Epithelial cell of proximal tubule (primary cell): ENCODE measurements at regions not wholly inside any gene's neighbourhood (a gene's known extent, or its start where the extent isn't known, plus 50 kb on each side); places are given as distances from the start of the nearest gene placed in this dataset.
A peak's percentile ranks its signal among the peaks of the same experiment; 100 is the strongest.

Experiments
- DNase-seq: peaks from one replicate; pipeline ENCODE4 v3.0.0-alpha.2; 2011; ENCODE audit warnings: low read depth
- H3K4me3 ChIP-seq: 2 replicates; pipeline ENCODE4 v1.5.1; 2011; ENCODE audit warnings: low read depth, mild to moderate bottlenecking, low read length
- TF ChIP-seq, protein P1 (sequence below): conservative IDR thresholded peaks from 2 replicates; pipeline ENCODE4 v1.5.1; 2012; ENCODE audit warnings: low read depth, mild to moderate bottlenecking, low read length

DNA sequence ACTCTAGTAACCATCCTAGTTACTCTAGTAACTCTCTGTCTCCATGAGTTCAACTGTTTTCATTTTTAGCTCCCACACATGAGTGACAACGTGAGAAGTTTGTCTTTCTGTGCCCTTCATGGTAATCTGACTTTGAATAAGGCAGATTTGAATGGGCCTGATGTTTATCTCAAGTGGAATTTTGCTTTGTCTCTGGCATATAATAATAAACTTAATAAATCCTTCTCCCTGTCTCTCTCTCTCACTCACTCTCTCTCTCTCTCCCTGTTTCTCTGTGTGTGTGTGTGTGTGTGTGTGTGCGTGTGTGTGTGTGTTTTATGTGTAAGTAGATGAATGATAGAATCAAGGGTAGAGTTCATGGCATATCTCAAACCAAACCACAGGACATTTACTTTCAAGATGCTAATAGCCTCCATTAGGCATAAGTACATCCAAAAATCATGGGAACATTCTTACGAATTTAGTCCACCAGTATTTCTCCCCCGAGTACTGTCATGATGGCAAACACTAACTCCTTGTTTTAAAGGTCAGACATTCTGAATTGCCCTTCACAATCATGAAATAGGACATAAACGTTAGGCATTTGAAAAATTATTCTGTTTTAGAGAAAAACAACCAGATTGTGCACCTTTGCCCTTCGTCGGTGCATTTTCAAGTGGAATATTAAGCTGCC lies 193.1 kb downstream of the SPATA18 start:
- TF ChIP-seq, protein P1, sequence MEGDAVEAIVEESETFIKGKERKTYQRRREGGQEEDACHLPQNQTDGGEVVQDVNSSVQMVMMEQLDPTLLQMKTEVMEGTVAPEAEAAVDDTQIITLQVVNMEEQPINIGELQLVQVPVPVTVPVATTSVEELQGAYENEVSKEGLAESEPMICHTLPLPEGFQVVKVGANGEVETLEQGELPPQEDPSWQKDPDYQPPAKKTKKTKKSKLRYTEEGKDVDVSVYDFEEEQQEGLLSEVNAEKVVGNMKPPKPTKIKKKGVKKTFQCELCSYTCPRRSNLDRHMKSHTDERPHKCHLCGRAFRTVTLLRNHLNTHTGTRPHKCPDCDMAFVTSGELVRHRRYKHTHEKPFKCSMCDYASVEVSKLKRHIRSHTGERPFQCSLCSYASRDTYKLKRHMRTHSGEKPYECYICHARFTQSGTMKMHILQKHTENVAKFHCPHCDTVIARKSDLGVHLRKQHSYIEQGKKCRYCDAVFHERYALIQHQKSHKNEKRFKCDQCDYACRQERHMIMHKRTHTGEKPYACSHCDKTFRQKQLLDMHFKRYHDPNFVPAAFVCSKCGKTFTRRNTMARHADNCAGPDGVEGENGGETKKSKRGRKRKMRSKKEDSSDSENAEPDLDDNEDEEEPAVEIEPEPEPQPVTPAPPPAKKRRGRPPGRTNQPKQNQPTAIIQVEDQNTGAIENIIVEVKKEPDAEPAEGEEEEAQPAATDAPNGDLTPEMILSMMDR = no peak
- peak; percentile 6 for DNase-seq
- H3K4me3 ChIP-seq = no peak overlapping the region

DNA sequence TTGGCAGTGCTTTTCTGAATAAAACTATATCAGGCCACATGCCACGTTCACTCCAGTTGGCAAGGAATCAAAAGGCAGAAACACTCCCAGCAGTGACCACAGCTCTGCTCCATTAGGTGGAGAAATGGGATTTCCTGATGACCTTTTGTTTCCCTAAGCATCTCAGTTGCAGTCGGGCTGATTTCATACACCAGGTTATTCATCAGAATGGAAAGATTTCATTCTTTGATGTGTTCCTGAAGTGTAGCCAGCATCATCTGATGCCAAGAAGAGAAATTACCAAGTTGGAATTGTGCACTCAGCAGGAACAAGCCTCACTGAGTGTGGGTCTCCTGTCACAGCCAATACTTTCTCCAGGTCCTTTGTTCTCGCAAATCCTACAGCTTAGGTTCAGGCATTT lies 193.7 kb downstream of the SPATA18 start:
- peak; percentile 9 for DNase-seq
- no peak overlapping the region for H3K4me3 ChIP-seq
- TF ChIP-seq, protein P1 = no peak

DNA sequence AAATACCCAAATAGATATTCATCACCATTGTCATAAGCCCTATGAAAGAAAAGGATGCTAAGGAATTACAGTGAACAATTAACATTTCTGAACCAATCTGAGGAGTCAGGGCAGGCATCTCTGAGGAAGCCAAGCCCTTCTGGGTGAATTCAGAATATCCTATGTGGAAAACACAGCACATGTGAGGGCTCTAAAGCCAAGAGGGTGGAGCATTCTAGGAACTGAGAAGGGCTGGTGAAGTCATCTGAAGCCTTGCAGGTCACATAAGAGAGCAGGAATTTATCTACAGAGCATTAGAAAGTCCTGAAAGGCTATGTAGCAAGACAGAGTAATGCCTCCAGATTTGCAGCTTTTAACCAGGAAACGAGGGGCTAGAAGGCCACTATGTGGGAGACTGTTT lies 195.7 kb downstream of the SPATA18 start:
- DNase-seq = no peak
- no peak overlapping the region for H3K4me3 ChIP-seq
- TF ChIP-seq, protein P1 = no peak

DNA sequence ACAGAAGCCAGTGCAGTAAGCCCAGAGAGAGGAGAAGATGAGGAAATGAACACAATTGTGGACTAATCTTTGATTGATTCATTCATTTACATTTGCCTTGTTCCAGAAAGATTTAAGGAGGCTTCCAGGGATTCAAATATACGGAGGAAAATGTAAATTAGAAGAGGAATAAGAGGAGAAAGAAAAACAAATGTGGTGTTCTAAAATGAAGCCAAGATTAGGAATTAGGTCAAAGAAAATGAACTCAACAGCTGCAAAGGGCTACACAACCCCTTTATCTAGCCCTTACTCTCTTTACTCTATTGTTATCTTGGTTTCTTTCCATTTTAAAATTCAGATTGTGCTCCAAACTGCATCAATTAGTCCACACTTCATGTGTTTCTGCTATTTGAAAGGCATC lies 196.8 kb downstream of the SPATA18 start:
- DNase-seq = no peak
- no peak overlapping the region for H3K4me3 ChIP-seq
- TF ChIP-seq, protein P1 = no peak

DNA sequence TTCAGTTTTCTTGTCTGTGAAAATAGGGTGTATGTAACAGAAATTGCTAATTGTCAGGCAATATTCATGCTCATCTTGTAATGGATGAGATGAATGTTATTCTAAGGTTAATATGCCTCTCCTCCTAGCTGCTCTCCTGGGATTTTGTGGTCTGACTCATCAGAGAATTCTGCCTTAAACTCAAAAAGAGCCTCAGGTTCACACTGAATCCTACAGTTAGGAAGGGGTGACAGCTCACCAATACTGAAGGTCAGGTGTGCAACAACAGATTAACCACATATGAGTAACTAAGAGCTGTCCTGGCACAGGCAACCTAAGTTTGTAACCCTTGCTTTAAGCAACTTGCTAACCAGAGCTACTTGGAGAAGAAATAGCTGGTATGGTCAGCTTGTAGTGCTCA lies 197.7 kb downstream of the SPATA18 start:
- TF ChIP-seq, protein P1 = no peak
- DNase-seq = peak; percentile 32
- no peak overlapping the region for H3K4me3 ChIP-seq

DNA sequence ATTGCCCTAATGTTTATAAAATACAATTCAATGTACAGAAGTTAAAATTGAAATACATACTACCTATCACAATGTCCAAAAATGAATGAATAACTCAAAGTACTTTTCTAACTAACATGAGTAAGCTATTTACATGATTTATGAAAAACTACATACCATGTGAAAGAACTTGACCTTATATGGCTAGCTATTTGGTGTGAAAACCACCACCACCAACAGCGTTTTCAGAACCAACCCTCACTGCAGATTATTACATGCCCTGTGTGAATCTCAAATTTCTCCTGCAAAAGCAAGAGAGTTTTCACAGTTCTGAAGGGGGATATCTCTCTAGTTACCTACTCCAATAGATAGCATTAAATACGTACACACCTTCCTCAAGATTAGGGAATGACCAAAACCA lies 198.5 kb downstream of the SPATA18 start:
- TF ChIP-seq, protein P1 = no peak
- no peak for DNase-seq
- H3K4me3 ChIP-seq = no peak overlapping the region

DNA sequence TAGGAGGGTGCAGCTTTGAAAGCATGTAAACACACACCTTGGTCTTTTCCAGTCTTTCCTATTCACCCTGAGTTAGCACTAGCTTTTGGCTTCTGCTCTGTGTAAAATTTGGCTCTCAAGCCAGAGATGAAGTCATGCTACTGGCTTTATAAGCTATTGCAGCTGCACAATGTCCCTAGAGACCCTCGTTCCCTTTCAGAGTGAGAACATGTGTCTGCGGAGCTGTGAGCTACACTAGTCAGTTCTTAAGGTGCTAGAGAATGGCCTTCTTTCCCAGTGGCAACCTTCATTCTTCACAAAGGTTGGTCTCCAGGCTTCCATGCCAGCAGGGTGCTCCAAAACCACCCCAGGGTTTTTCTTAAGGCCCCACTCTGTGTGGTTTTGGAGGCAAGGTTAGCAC lies 199.1 kb downstream of the SPATA18 start:
- DNase-seq = no peak
- TF ChIP-seq, protein P1 = no peak
- no peak overlapping the region for H3K4me3 ChIP-seq
